GM12878 (cell line): ENCODE measurements at regions not wholly inside any gene's neighbourhood (a gene's known extent, or its start where the extent isn't known, plus 50 kb on each side); places are given as distances from the start of the nearest gene placed in this dataset.

Experiments
- ATAC-seq: fragments of 200-7000 bp; cut with Tn5 transposase; 3 replicates; pipeline ENCODE4 v1.9.1; 2020; ENCODE audit warnings: mild to moderate bottlenecking, moderate library complexity
- BruUV-seq: library from RNA; stranded (reverse); fragments of 400-500 nt; replicated peaks from 2 replicates; lab custom pipeline; 2021; lab: Mats Ljungman, UMichigan
- CTCF ChIA-PET: fragments of 300-600 bp; sonication (Branson Sonifier 250); formaldehyde crosslinking; extraction: SDS; loops from one replicate; lab custom pipeline; 2021; ENCODE audit warnings: inconsistent platforms; lab: Yijun Ruan, JAX
- POLR2A ChIA-PET: fragments of 350-600 bp; formaldehyde crosslinking; extraction: SDS; loops from one replicate; lab custom pipeline; 2021; ENCODE audit warnings: inconsistent platforms; lab: Charles Lee
- RAD21 ChIA-PET: fragments of 300-600 bp; sonication (Branson Sonifier 250); formaldehyde crosslinking; loops from one replicate; lab custom pipeline; 2023; ENCODE audit warnings: antibody characterized with exemption; ENCODE audit not compliant: unreplicated experiment; lab: Charles Lee
- SMC1A ChIA-PET: fragments of 300-600 bp; sonication (Branson Sonifier 250); formaldehyde crosslinking; loops from one replicate; lab custom pipeline; 2023; ENCODE audit not compliant: unreplicated experiment, uncharacterized antibody; lab: Charles Lee
- DNase-seq: peaks from one replicate; pipeline ENCODE4 v3.0.0-alpha.2; 2011; ENCODE audit warnings: low read depth, low spot score
- FAIRE-seq: peaks from 3 replicates; lab custom pipeline; 2011; peaks lifted over from hg19 to GRCh38; lab: Jason Lieb, UNC
- H2AFZ ChIP-seq: 2 replicates; pipeline ENCODE4 v1.6.0; 2011; ENCODE audit warnings: low read depth, low read length, control low read depth; ENCODE audit not compliant: control insufficient read depth
- H3K27ac ChIP-seq: 2 replicates; pipeline ENCODE4 v1.5.1; 2011; ENCODE audit warnings: control low read depth; ENCODE audit not compliant: control insufficient read depth, insufficient read depth
- H3K27me3 ChIP-seq, 2 experiments: replicated peaks in 1 of 2; 2 replicates each; pipeline versions ENCODE4 v1.6.0 to v1.6.1; 2011; ENCODE audit warnings: low read length in 1 of 2; ENCODE audit not compliant: control insufficient read depth in 2 of 2, insufficient read depth in 2 of 2
- H3K36me3 ChIP-seq, 2 experiments: 2 replicates each; pipeline ENCODE4 v1.5.1; 2011; ENCODE audit warnings: low read length in 1 of 2; ENCODE audit not compliant: control insufficient read depth in 2 of 2, insufficient read depth in 2 of 2
- H3K4me1 ChIP-seq: 2 replicates; pipeline ENCODE4 v1.6.1; 2011; ENCODE audit warnings: mild to moderate bottlenecking, low read length, moderate library complexity, mixed read lengths; ENCODE audit not compliant: control insufficient read depth, insufficient read depth
- H3K4me2 ChIP-seq: 2 replicates; pipeline ENCODE4 v1.6.0; 2011; ENCODE audit warnings: control low read depth; ENCODE audit not compliant: control insufficient read depth, insufficient read depth
- H3K4me3 ChIP-seq: fragments of 200-600 bp; sonication (generic); 2 replicates; pipeline ENCODE4 v1.5.1; 2016
- H3K79me2 ChIP-seq: 2 replicates; pipeline ENCODE4 v1.6.0; 2011; ENCODE audit warnings: low read length; ENCODE audit not compliant: control insufficient read depth, insufficient read depth
- H3K9ac ChIP-seq: 2 replicates; pipeline ENCODE4 v1.8.0; 2011; ENCODE audit warnings: low read length, control low read depth, mixed read lengths; ENCODE audit not compliant: control insufficient read depth, insufficient read depth
- H3K9me3 ChIP-seq: replicated peaks from 3 replicates; pipeline ENCODE4 v1.5.1; 2011; ENCODE audit warnings: mild to moderate bottlenecking, low read length; ENCODE audit not compliant: control insufficient read depth, insufficient read depth
- H4K20me1 ChIP-seq: 2 replicates; pipeline ENCODE4 v1.6.0; 2011; ENCODE audit not compliant: control insufficient read depth, insufficient read depth
- ATF7 ChIP-seq: fragments of 450-650 bp; IDR thresholded peaks from 2 replicates; pipeline ENCODE4 v1.6.1; 2016; ENCODE audit warnings: low read depth, mild to moderate bottlenecking
- BHLHE40 ChIP-seq, 2 experiments: fragments of 450-650 bp in 1 of 2; IDR thresholded peaks; 2 replicates each; pipeline ENCODE4 v1.6.1; 2011 to 2017; ENCODE audit warnings: low read depth in 2 of 2, borderline replicate concordance in 1 of 2, improper control_type of control experiment in 1 of 2, low read length in 1 of 2, mild to moderate bottlenecking in 1 of 2
- CBX3 ChIP-seq: fragments of 200-600 bp; sonication (generic); IDR thresholded peaks from 2 replicates; pipeline ENCODE4 v1.6.1; 2016; ENCODE audit warnings: low read depth, borderline replicate concordance
- CTCF ChIP-seq, 3 experiments: IDR thresholded peaks in 2 of 3; conservative IDR thresholded peaks in 1 of 3; 2 replicates each; pipeline ENCODE4 v1.5.1; 2011; ENCODE audit warnings: low read depth in 3 of 3, low read length in 3 of 3, mild to moderate bottlenecking in 3 of 3, control low read depth in 2 of 3, moderate library complexity in 2 of 3, inconsistent platforms in 1 of 3, mixed read lengths in 1 of 3; ENCODE audit not compliant: control insufficient read depth in 2 of 3, insufficient read depth in 1 of 3; ENCODE audit errors: extremely low read depth in 1 of 3
- CUX1 ChIP-seq: IDR thresholded peaks from 2 replicates; pipeline ENCODE4 v1.6.1; 2012; ENCODE audit warnings: improper control_type of control experiment, low read depth, low read length; ENCODE audit not compliant: insufficient replicate concordance
- HDAC2 ChIP-seq: fragments of 200-600 bp; sonication (generic); IDR thresholded peaks from 2 replicates; pipeline ENCODE4 v1.6.1; 2017
- MTA3 ChIP-seq: IDR thresholded peaks from 2 replicates; pipeline ENCODE4 v1.6.1; 2012; ENCODE audit warnings: low read length, inconsistent platforms, borderline replicate concordance
- NFXL1 ChIP-seq: fragments of 450-650 bp; IDR thresholded peaks from 2 replicates; pipeline ENCODE4 v1.6.1; 2017; ENCODE audit warnings: antibody characterized with exemption, mild to moderate bottlenecking, borderline replicate concordance
- POLR2AphosphoS5 ChIP-seq: IDR thresholded peaks from 2 replicates; pipeline ENCODE4 v1.6.1; 2011; ENCODE audit warnings: mild to moderate bottlenecking, low read length, inconsistent platforms
- PRDM15 ChIP-seq: fragments of 450-650 bp; formaldehyde crosslinking; IDR thresholded peaks from 2 replicates; pipeline ENCODE4 v1.4.0; 2020; ENCODE audit warnings: mild to moderate bottlenecking, moderate library complexity
- SREBF1 ChIP-seq: IDR thresholded peaks from 2 replicates; pipeline ENCODE4 v1.6.1; 2012; ENCODE audit warnings: mild to moderate bottlenecking, low read length
- SRF ChIP-seq, 2 experiments: IDR thresholded peaks; 2 replicates each; pipeline ENCODE4 v1.6.1; 2011; ENCODE audit warnings: low read depth in 2 of 2, low read length in 2 of 2, mild to moderate bottlenecking in 1 of 2, moderate library complexity in 1 of 2
- TCF12 ChIP-seq: IDR thresholded peaks from 2 replicates; pipeline ENCODE4 v1.6.1; 2011; ENCODE audit warnings: low read depth, mild to moderate bottlenecking, low read length
- ZNF24 ChIP-seq: fragments of 450-650 bp; IDR thresholded peaks from 2 replicates; pipeline ENCODE4 v1.6.1; 2017; ENCODE audit warnings: antibody characterized with exemption, mild to moderate bottlenecking
- WGBS: methylation state at CpG from one replicate; pipeline ENCODE4 v1.1.6; 2016; ENCODE audit warnings: low lambda C conversion rate; ENCODE audit not compliant: insufficient replicate concordance, insufficient coverage; ENCODE audit errors: missing lambda C conversion rate; 5-methylcytosine and 5-hydroxymethylcytosine counted together
- in situ Hi-C: fragments of 300-500 bp; cut with MboI; formaldehyde crosslinking; loops from 9 replicates; pipeline ENCODE4 v1.14.3; 2018; ENCODE audit warnings: mixed read lengths
- intact Hi-C: fragments of 100-400 bp; cut with micrococcal nuclease; formaldehyde crosslinking; loops from one replicate; pipeline ENCODE4 v1.14.2; 2022; ENCODE audit not compliant: unreplicated experiment

GRCh38 chr18:68301441-68301840, 413.5 kb downstream of the TMX3 start:
- BruUV-seq = no TSS peak

More at GRCh38 chr18:68301441-68301840, 413.5 kb downstream of the TMX3 start:
- Histone ChIP-seq H2AFZ (no peak overlapping the region), H3K4me3 (no peak overlapping the region), H3K9me3 (no peaks in the 10 kb centered on the region), H3K79me2 (no peaks in the 10 kb centered on the region), H3K27ac (no peak overlapping the region), H3K36me3 (no peaks in the 10 kb centered on the region), H3K4me2 (no peak overlapping the region), H3K27me3 (no peaks in the 10 kb centered on the region), H3K9ac (no peak overlapping the region), H4K20me1 (no peaks in the 10 kb centered on the region), H3K4me1 (no peaks in the 10 kb centered on the region)
- ChIA-PET SMC1A (no interaction called here), POLR2A (no interaction called here), CTCF (no interaction called here), RAD21 (no interaction called here)
- ATAC-seq (no peak), FAIRE-seq (no peak), DNase-seq (no peak)
- WGBS = 27% methylated on average over 3 of the region's 3 CpGs
- no peak for TF ChIP-seq NFXL1
- TF ChIP-seq CTCF (IDR thresholded peaks at IDR 0.05 in 2 of 3, conservative IDR thresholded peaks at IDR 0.05 in 1 of 3; ENCODE audit: control insufficient read depth in 2 of 3, extremely low read depth in 1 of 3, insufficient read depth in 1 of 3, low read depth in 3 of 3, low read length in 3 of 3) = no peak
- TF ChIP-seq ATF7 = no peak
- no peak for TF ChIP-seq PRDM15 (CRISPR knock-in tag)
- TF ChIP-seq ZNF24 = no peak
- no peak for TF ChIP-seq BHLHE40 (IDR thresholded peaks at IDR 0.05; ENCODE audit: borderline replicate concordance in 1 of 2, low read depth in 2 of 2, low read length in 1 of 2)
- no peak for TF ChIP-seq HDAC2
- TF ChIP-seq SRF (IDR thresholded peaks at IDR 0.05; ENCODE audit: low read depth in 2 of 2, low read length in 2 of 2) = no peak
- TF ChIP-seq CUX1 = no peak
- TF ChIP-seq CBX3 = no peak
- TF ChIP-seq TCF12 = no peak
- TF ChIP-seq POLR2AphosphoS5 = no peak
- no peak for TF ChIP-seq MTA3
- no peak for TF ChIP-seq SREBF1
- in situ Hi-C loops (no loop called here), intact Hi-C loops (no loop called here)
